Keratinocyte (primary cell): ENCODE measurements at regions not wholly inside any gene's neighbourhood (a gene's known extent, or its start where the extent isn't known, plus 50 kb on each side); places are given as distances from the start of the nearest gene placed in this dataset.

ENCODE experiments used
- DNase-seq: peaks from one replicate; pipeline ENCODE4 v3.0.0-alpha.2; 2011; ENCODE audit warnings: low read depth, missing footprints, low spot score
- FAIRE-seq: peaks from 2 replicates; lab custom pipeline; 2011; peaks lifted over from hg19 to GRCh38; lab: Jason Lieb, UNC
- H2AFZ ChIP-seq: 2 replicates; pipeline ENCODE4 v1.6.0; 2012; ENCODE audit warnings: low read length, control low read depth, inconsistent platforms; ENCODE audit not compliant: control insufficient read depth
- H3K27ac ChIP-seq: 2 replicates; pipeline ENCODE4 v1.5.1; 2011; ENCODE audit warnings: low read length; ENCODE audit not compliant: control insufficient read depth, insufficient read depth
- H3K27me3 ChIP-seq: 3 replicates; pipeline ENCODE4 v1.6.0; 2011; ENCODE audit warnings: low read length; ENCODE audit not compliant: control insufficient read depth, insufficient read depth; ENCODE audit errors: extremely low read depth
- H3K36me3 ChIP-seq, 2 experiments: 2 replicates in 1 of 2; 3 replicates in 1 of 2; pipeline ENCODE4 v1.5.1; 2011; ENCODE audit warnings: low read length in 2 of 2, mild to moderate bottlenecking in 1 of 2; ENCODE audit not compliant: control insufficient read depth in 2 of 2, insufficient read depth in 2 of 2; ENCODE audit errors: extremely low read depth in 1 of 2
- H3K4me1 ChIP-seq: 3 replicates; pipeline ENCODE4 v1.5.1; 2011; ENCODE audit warnings: low read length; ENCODE audit not compliant: control insufficient read depth, insufficient read depth; ENCODE audit errors: extremely low read depth
- H3K4me2 ChIP-seq: 3 replicates; pipeline ENCODE4 v1.6.0; 2011; ENCODE audit warnings: low read depth, low read length; ENCODE audit not compliant: control insufficient read depth, insufficient read depth; ENCODE audit errors: extremely low read depth
- H3K4me3 ChIP-seq, 3 experiments: fragments of 200-600 bp in 1 of 3; sonication (generic) in 1 of 3; 2 replicates in 2 of 3; 3 replicates in 1 of 3; pipeline ENCODE4 v1.5.1; 2011 to 2016; ENCODE audit warnings: low read length in 3 of 3, mild to moderate bottlenecking in 3 of 3, control low read depth in 2 of 3, inconsistent platforms in 1 of 3, low read depth in 1 of 3, mixed read lengths in 1 of 3, mixed run types in 1 of 3, moderate library complexity in 1 of 3; ENCODE audit not compliant: control insufficient read depth in 2 of 3, insufficient read depth in 2 of 3; ENCODE audit errors: extremely low read depth in 1 of 3
- H3K79me2 ChIP-seq: 2 replicates; pipeline ENCODE4 v1.6.0; 2012; ENCODE audit warnings: low read length; ENCODE audit not compliant: control insufficient read depth, insufficient read depth
- H3K9ac ChIP-seq: 3 replicates; pipeline ENCODE4 v1.6.0; 2011; ENCODE audit warnings: low read length; ENCODE audit not compliant: control insufficient read depth, insufficient read depth; ENCODE audit errors: extremely low read depth
- H3K9me1 ChIP-seq: 3 replicates; pipeline ENCODE4 v1.6.0; 2011; ENCODE audit warnings: low read length; ENCODE audit not compliant: control insufficient read depth, insufficient read depth; ENCODE audit errors: extremely low read depth
- H3K9me3 ChIP-seq: 2 replicates; pipeline ENCODE4 v1.5.1; 2012; ENCODE audit warnings: low read depth, low read length; ENCODE audit not compliant: control insufficient read depth
- H4K20me1 ChIP-seq: 3 replicates; pipeline ENCODE4 v1.6.0; 2011; ENCODE audit warnings: low read length; ENCODE audit not compliant: control insufficient read depth, insufficient read depth; ENCODE audit errors: extremely low read depth
- CTCF ChIP-seq, 3 experiments: IDR thresholded peaks in 1 of 3; conservative IDR thresholded peaks in 1 of 3; optimal IDR thresholded peaks in 1 of 3; 2 replicates in 2 of 3; 3 replicates in 1 of 3; pipeline versions ENCODE3 to v1.5.1; 2011; ENCODE audit warnings: low read length in 3 of 3, mild to moderate bottlenecking in 3 of 3, moderate library complexity in 2 of 3, control low read depth in 1 of 3, inconsistent platforms in 1 of 3; ENCODE audit not compliant: insufficient read depth in 2 of 3; ENCODE audit errors: extremely low read depth in 1 of 3
- EZH2 ChIP-seq: IDR thresholded peaks from one replicate; pipeline ENCODE4 v1.6.1; 2012; ENCODE audit warnings: inconsistent platforms, mild to moderate bottlenecking, low read length, moderate library complexity
- dilution Hi-C: fragments of 300-500 bp; cut with MboI; formaldehyde crosslinking; loops from one replicate; pipeline ENCODE4 v1.7.0; 2020; ENCODE audit warnings: low sequenced_read_pairs; ENCODE audit not compliant: extremely low pct_ligation_motif_present

- no peak overlapping the region for H2AFZ ChIP-seq
- H3K9me1 ChIP-seq = no peaks in the 10 kb centered on the region
- no peaks in the 10 kb centered on the region for H3K4me1 ChIP-seq
- H3K9ac ChIP-seq = no peak overlapping the region
- H3K36me3 ChIP-seq = no peaks in the 10 kb centered on the region
- no peak overlapping the region for H3K4me2 ChIP-seq
- H3K79me2 ChIP-seq = no peaks in the 10 kb centered on the region
- FAIRE-seq = no peak
- DNase-seq = no peak
- TF ChIP-seq EZH2 (no peak), CTCF (optimal IDR thresholded peaks at IDR 0.05 in 1 of 3, IDR thresholded peaks at IDR 0.05 in 1 of 3, conservative IDR thresholded peaks at IDR 0.05 in 1 of 3; ENCODE audit: extremely low read depth in 1 of 3, insufficient read depth in 2 of 3, low read length in 3 of 3) (no peak)
- dilution Hi-C loops = no loop called here
- no peak overlapping the region for H3K27ac ChIP-seq
- H3K27me3 ChIP-seq = no peaks in the 10 kb centered on the region
- no peaks in the 10 kb centered on the region for H3K9me3 ChIP-seq
- no peak overlapping the region for H3K4me3 ChIP-seq
- no peaks in the 10 kb centered on the region for H4K20me1 ChIP-seq
These were observed 899.5 kb upstream of the GYPC start for GRCh38 chr2:125756431-125756830.

DNA sequence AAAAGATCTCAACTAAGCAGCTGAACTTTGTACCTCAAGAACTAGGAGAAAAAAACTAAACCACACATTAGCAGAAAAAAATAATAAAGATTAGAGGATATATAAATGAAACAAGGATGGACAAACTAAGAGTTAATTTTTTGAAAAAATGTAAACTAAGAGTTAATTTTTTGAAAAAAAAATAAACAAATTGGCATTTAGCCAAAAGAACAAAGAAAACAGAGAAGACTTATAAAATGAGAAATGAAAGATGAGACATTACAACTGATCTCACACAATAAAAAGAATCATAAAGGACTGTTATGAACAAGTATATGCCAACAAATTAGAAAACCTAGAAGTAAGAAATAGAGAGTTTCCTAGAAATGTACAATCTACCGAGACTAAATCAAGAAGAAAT is 859.2 kb upstream of the GYPC start:
- Histone ChIP-seq H3K9me1 (no peaks in the 10 kb centered on the region), H3K79me2 (no peaks in the 10 kb centered on the region), H3K36me3 (no peaks in the 10 kb centered on the region), H3K9me3 (no peaks in the 10 kb centered on the region), H3K4me1 (no peaks in the 10 kb centered on the region), H2AFZ (no peak overlapping the region), H3K4me2 (no peak overlapping the region), H4K20me1 (no peaks in the 10 kb centered on the region), H3K4me3 (no peak overlapping the region), H3K27ac (no peak overlapping the region), H3K9ac (no peak overlapping the region), H3K27me3 (no peaks in the 10 kb centered on the region)
- TF ChIP-seq CTCF (optimal IDR thresholded peaks at IDR 0.05 in 1 of 3, IDR thresholded peaks at IDR 0.05 in 1 of 3, conservative IDR thresholded peaks at IDR 0.05 in 1 of 3; ENCODE audit: extremely low read depth in 1 of 3, insufficient read depth in 2 of 3, low read length in 3 of 3) = no peak
- TF ChIP-seq EZH2 = no peak
- DNase-seq (no peak), FAIRE-seq (no peak)
- dilution Hi-C loops = no loop called here
